PFSK-1 (cell line): ENCODE measurements at regions not wholly inside any gene's neighbourhood (a gene's known extent, or its start where the extent isn't known, plus 50 kb on each side); places are given as distances from the start of the nearest gene placed in this dataset.

Source experiments
- FOXP2 ChIP-seq: optimal IDR thresholded peaks from 2 replicates; pipeline ENCODE3; 2011; ENCODE audit warnings: borderline replicate concordance, control low read depth, inconsistent platforms; ENCODE audit not compliant: insufficient read depth; ENCODE audit errors: extremely low read length, extremely low read depth
- POLR2AphosphoS5 ChIP-seq: IDR thresholded peaks from 2 replicates; pipeline ENCODE4 v1.6.1; 2012; ENCODE audit warnings: low read depth, mild to moderate bottlenecking, control low read depth, low read length, moderate library complexity
- SIN3A ChIP-seq: IDR thresholded peaks from 2 replicates; pipeline ENCODE4 v1.6.1; 2012; ENCODE audit warnings: mild to moderate bottlenecking, low read length, moderate library complexity, borderline replicate concordance; ENCODE audit not compliant: insufficient read depth
- TAF1 ChIP-seq: IDR thresholded peaks from 2 replicates; pipeline ENCODE4 v1.6.1; 2012; ENCODE audit warnings: low read length, control low read depth, borderline replicate concordance; ENCODE audit not compliant: insufficient read depth
- TF ChIP-seq, protein P1 (sequence below), 2 experiments: IDR thresholded peaks; 2 replicates each; pipeline versions ENCODE4 v1.6.1 to v1.8.0; 2011 to 2012; ENCODE audit warnings: low read depth in 2 of 2, low read length in 2 of 2, control low read depth in 1 of 2, inconsistent platforms in 1 of 2, mild to moderate bottlenecking in 1 of 2, moderate library complexity in 1 of 2; ENCODE audit not compliant: insufficient read depth in 1 of 2

DNA sequence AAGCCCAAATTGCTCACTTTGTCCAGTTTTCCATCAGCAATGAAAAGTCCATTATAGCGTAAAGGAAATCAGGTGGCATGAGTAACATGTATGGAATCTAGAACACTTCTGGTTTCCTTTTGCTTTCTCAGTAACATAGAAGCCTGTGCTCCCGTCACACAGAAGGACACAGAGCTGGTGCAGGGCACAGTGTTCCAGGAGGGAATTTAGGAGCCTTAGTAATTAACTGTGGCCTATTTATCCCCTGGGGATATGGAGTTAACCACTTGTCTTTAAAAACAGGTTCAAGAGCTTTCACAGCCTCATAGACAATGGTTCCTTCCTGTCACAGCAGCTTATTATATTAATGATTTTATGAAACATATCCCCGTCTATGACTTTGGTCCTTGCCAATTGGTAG is 189.9 kb downstream of the NEBL start:
- TF ChIP-seq SIN3A (no peak), POLR2AphosphoS5 (no peak), FOXP2 (no peak), TAF1 (no peak)
- TF ChIP-seq, protein P1, sequence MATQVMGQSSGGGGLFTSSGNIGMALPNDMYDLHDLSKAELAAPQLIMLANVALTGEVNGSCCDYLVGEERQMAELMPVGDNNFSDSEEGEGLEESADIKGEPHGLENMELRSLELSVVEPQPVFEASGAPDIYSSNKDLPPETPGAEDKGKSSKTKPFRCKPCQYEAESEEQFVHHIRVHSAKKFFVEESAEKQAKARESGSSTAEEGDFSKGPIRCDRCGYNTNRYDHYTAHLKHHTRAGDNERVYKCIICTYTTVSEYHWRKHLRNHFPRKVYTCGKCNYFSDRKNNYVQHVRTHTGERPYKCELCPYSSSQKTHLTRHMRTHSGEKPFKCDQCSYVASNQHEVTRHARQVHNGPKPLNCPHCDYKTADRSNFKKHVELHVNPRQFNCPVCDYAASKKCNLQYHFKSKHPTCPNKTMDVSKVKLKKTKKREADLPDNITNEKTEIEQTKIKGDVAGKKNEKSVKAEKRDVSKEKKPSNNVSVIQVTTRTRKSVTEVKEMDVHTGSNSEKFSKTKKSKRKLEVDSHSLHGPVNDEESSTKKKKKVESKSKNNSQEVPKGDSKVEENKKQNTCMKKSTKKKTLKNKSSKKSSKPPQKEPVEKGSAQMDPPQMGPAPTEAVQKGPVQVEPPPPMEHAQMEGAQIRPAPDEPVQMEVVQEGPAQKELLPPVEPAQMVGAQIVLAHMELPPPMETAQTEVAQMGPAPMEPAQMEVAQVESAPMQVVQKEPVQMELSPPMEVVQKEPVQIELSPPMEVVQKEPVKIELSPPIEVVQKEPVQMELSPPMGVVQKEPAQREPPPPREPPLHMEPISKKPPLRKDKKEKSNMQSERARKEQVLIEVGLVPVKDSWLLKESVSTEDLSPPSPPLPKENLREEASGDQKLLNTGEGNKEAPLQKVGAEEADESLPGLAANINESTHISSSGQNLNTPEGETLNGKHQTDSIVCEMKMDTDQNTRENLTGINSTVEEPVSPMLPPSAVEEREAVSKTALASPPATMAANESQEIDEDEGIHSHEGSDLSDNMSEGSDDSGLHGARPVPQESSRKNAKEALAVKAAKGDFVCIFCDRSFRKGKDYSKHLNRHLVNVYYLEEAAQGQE (IDR thresholded peaks at IDR 0.05; ENCODE audit: insufficient read depth in 1 of 2, low read depth in 2 of 2, low read length in 2 of 2), result no peak

DNA sequence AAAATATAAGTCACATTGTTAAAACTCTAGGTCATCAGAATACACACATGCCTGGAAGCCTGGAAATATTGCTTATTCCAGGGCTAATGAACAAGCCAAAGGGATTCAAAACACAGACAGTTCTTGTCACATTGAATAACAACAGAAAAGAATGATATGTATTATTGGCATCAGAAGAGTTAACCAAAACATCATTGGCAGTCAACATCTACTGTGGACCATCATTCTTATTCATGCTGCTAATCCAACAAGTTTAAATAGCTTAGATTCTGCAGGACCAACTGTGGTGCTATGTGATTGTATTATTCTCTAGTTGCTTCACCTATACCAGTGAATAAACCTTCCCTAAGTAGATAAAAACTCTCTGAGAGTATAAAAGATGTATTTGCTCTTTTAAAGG is 198.3 kb downstream of the NEBL start:
- TF ChIP-seq POLR2AphosphoS5, result no peak
- no peak for TF ChIP-seq SIN3A
- TF ChIP-seq, protein P1 (IDR thresholded peaks at IDR 0.05; ENCODE audit: insufficient read depth in 1 of 2, low read depth in 2 of 2, low read length in 2 of 2), result no peak

DNA sequence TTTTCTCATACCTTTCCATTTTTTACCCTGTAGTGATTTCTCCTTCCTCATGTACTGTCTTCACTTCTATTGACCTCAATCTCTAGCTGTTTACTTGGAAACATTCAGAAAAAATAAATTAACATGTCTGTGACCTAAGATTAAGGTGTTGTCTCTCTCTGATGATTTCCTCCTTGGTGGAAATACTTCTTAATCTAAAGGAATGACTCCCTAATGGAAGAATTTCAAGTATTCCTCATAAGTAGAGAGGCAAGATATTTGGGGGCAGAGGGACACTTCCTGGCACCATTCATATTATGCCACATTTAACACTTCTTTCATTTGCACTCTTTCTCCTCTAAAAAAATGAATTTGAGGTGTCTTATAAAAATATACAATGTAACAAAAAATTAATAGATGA is 202.8 kb downstream of the NEBL start:
- TF ChIP-seq FOXP2 (no peak), TAF1 (no peak), SIN3A (no peak), POLR2AphosphoS5 (no peak)
- TF ChIP-seq, protein P1 (IDR thresholded peaks at IDR 0.05; ENCODE audit: insufficient read depth in 1 of 2, low read depth in 2 of 2, low read length in 2 of 2), result no peak

DNA sequence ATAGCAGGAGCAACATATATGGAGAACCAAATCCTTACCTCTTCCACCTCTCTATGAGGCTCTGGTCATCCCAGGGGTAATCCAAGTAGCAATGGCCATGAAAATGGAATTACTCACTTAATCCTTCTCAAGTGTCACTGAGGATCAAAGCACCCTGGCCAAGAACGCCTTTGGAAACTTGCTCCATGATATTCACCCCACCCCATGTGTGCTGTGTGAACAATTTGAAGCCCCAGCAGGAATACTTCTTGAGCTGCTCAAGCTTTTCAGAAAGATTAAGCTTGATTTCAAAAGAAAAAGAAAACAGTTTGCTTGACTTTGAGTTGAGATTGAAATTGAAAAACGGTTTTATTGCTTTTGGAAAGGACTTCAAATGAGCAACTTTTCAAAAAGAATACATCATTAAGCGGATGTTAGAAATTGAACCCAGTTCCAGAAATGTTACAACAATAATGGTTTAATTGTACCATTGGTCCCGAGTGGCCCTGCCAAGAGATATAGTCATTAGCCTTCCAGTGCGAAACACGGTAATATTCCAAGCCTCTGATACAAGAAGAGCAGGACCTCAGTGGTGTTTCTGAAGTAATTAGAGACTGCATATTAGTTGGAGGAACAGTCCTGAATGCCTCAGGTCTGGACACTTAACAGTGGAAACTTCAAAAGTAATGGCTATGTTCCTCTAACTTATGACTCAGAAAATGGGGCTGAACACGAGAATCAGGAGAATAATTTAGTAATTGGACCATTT is 208.1 kb downstream of the NEBL start:
- TF ChIP-seq SIN3A (no peak), TAF1 (no peak), POLR2AphosphoS5 (no peak), FOXP2 (no peak)
- TF ChIP-seq, protein P1 (IDR thresholded peaks at IDR 0.05; ENCODE audit: insufficient read depth in 1 of 2, low read depth in 2 of 2, low read length in 2 of 2), result no peak

DNA sequence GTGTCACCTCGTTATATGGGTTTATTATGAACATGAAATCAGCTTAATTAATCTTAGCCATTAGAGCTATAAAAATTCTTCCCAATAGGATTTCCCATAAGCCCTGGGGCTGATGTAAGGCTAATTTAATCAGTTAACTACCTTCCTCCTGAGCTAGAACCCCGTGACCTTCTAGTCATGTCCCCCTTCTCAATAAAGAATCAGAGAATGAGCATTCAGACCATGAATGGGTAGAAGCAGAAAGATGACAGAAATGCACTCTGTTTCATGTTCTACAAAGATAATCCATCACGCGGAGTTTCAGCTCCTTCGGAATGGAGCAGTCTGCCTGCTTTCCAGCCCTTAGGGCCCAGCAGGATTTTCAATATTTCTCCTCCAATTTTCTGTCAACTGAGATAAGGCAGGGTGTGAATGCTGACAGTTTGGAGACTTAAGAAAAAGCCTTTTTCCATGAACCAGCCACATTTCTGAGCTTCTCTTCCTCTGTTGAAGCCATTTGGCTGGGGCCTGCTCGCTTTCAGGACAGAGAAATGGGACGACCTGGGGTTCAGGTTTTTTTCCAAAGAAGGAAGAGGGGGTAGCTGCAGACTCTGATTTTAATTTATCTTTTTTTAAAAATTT is 211.0 kb downstream of the NEBL start:
- TF ChIP-seq, protein P1 (IDR thresholded peaks at IDR 0.05; ENCODE audit: insufficient read depth in 1 of 2, low read depth in 2 of 2, low read length in 2 of 2), result no peak
- TF ChIP-seq TAF1 (no peak), POLR2AphosphoS5 (no peak), FOXP2 (no peak), SIN3A (no peak)
